ENCODE measurements at regions not wholly inside any gene's neighbourhood (a gene's known extent, or its start where the extent isn't known, plus 50 kb on each side); places are given as distances from the start of the nearest gene placed in this dataset.
"Not testable (repeated sequence)": the region's sequence is repeated elsewhere in the genome, so short reads cannot be mapped to it uniquely, and the experiment has no call there.

DNA sequence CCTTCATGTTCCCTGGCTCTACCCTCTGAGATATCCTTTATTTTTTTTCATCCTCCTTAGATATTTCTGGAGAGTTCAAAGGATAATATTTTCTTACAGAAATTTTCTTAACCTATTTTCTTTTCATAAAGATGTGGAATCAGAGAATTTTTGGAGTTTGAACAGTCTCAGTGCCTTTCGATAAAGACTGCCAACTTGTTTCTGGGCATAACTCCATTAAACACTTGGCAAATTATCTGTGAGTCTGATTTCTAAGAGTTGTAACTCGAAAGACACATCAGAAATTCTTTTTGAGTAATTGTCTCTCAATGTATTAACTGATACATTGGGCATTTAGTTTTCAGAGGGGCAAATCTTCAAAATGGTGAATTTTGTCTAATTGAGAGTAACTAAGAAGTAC is 1255.6 kb downstream of the NCAM2 start:
- no peak for DNase-seq (ENCODE audit: low read depth in 3 of 3, low spot score in 2 of 3)

DNA sequence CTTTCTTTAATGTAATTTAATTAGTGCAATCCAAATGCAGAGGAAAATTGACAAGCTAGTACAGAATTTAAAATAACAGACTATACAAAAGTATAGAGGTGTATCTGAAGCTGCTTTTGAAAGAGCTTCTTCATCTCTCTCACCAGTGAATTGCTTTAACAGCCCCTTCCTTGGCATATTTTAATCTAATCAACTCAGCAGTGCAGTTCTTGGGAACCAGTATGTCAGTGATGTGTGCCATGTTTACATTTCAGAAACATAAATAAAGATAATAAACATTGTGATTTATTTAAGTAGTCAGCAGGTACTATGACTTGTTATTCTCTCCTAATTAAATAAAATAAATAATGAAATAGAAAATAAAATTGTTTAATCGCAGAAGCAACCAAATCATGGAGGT is 1260.6 kb downstream of the NCAM2 start:
- no peak for DNase-seq (ENCODE audit: low read depth in 3 of 3, low spot score in 2 of 3)

DNA sequence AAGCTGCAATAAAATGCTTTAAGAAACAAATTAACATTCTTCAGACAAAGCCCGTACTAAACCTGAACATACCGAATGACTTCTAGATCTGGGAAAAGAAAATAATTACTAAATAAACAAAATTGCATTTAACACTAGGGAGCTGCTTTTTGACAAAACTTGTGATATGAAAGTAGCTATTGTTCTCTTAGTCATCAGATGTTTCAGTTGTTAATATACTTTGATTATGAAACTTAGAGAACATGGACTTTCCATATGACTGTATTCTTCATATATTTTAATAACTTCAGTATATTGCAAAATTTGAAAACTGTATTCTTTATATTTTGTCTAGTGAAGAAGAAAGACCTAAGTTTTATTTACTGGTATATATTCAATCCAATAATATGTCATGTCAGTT is 1262.1 kb downstream of the NCAM2 start:
- no peak for DNase-seq (ENCODE audit: low read depth in 3 of 3, low spot score in 2 of 3)

GRCh38 chr21:22263890-22264289 is 1265.7 kb downstream of the NCAM2 start:
- no peak for DNase-seq (ENCODE audit: low read depth in 3 of 3, low spot score in 2 of 3)

DNA sequence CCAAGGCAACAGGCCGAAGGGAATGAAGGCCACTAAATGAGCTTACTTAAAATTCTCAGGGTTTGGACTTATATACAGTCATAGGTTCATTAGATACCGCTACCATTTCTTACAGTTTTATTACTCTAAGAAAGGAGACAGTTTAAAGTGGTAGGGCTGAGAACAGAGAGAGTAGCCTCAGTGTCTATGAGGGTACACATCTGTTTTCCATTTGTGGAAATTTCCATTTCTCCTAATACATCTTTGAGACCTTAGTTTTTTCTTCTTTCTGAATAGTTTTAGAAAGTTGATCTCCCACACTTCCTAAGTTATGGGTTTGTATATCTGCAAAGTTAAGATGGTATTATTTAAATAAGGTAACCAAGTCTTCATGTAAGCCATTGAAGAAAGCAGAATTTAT is 1279.1 kb downstream of the NCAM2 start:
- no peak for DNase-seq (ENCODE audit: low read depth in 3 of 3, low spot score in 2 of 3)

GRCh38 chr21:22278366-22278765 is 1280.2 kb downstream of the NCAM2 start:
- no peak for DNase-seq (ENCODE audit: low read depth in 3 of 3, low spot score in 2 of 3)

DNA sequence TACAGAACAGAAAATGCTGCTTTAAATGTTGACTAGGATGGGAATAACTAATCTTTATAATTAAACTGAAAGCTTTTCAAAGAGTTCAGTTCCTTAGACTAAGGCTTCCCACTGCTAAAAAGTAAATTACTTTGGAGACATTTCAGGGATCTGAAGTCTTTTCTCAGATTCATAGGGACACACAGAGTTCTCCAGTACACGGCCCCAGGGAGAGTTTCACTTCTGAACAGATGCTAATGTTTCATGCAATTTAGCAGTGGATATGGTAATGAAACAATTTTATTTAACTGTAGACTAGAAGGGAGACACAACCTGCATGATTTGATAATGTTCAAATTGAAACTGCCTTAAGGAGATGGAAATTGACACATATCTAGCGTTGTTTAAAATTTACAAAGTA is 1282.6 kb downstream of the NCAM2 start:
- no peak for DNase-seq (ENCODE audit: low read depth in 3 of 3, low spot score in 2 of 3)

GRCh38 chr21:22288885-22289499 is 1290.8 kb downstream of the NCAM2 start:
- DNase-seq (ENCODE audit: low read depth in 3 of 3, low spot score in 2 of 3) = no peak

- no peak for DNase-seq (ENCODE audit: low read depth in 3 of 3, low spot score in 2 of 3)
These were observed 1293.9 kb downstream of the NCAM2 start for GRCh38 chr21:22292144-22292543.

DNA sequence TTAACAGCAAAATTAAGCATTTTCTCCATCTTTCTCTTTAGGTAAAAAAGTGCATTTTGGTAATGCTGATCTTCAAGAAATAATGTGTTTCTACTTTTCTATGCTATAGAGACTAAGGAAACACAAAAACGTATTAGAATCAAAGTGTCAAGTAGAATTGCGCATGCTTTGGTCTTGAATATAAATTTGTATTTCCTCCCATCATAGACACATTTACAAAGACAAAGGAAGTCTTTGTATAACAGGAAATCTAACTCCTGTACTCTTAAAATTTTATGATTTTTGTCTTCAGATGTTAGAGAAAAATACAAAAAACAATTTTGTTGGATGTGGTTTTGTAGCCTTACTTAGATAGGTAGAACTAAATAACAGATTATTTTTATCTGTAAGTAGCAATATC is 1299.4 kb downstream of the NCAM2 start:
- no peak for DNase-seq (ENCODE audit: low read depth in 3 of 3, low spot score in 2 of 3)

DNA sequence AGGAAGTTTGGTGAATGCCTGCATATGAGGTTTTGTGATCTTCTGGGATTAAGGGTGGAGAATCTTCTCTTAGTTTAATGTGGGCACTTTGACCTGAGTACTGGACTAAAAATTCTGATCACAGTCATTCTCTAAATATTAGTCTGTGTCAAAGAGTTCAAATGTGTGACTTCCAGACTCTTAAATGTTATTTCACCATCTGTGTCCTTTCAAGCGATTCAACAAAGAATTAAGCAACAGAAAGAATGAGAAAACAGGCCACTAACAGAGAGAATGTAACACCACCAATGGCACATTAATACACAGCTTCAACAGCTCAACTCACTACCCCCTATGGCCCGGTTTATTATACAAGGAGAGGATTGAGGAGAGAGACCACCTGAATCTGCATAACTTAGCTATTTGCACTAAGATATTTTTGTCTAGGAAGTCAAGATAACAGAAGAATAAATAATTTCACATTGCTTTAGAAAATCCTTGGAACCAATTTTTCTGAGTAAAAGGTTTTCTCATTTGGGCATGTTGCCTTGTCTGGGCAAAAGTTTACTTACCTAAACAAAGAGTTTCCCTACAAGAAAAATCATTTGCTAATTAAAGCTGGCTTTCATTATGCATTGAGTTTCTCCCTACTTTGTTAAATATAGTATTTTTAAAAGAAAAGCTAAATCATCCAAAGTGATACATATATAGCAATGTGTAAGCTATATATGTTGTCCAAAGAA is 1313.7 kb downstream of the NCAM2 start:
- no peak for DNase-seq (ENCODE audit: low read depth in 3 of 3, low spot score in 2 of 3)

GRCh38 chr21:22314963-22315362 is 1316.8 kb downstream of the NCAM2 start:
- no peak for DNase-seq (ENCODE audit: low read depth in 3 of 3, low spot score in 2 of 3)

DNA sequence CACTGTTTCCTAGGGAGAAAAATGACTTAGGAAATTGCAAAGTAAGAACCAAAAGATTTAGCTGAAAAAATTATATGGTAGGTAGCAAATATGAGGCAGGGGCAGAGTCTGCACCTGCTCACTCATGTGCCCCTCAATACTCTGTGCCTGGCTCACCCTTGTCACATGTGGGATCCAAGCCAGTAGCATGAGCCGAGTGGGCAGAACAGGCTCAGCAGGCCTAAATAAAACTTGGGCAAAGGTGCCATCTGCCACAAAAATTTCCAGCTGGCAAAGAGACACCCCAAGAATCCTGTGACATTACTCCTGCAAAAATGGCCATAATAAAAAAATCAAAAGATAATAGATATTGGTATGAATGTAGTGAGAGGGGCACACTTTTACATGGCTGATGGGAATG is 1321.2 kb downstream of the NCAM2 start:
- no peak for DNase-seq (ENCODE audit: low read depth in 3 of 3, low spot score in 2 of 3)

GRCh38 chr21:22342889-22343288 is 1344.7 kb downstream of the NCAM2 start:
- DNase-seq (ENCODE audit: low read depth in 3 of 3, low spot score in 2 of 3) = no peak

GRCh38 chr21:22343303-22343702 is 1345.1 kb downstream of the NCAM2 start:
- DNase-seq (ENCODE audit: low read depth in 3 of 3, low spot score in 2 of 3) = no peak

DNA sequence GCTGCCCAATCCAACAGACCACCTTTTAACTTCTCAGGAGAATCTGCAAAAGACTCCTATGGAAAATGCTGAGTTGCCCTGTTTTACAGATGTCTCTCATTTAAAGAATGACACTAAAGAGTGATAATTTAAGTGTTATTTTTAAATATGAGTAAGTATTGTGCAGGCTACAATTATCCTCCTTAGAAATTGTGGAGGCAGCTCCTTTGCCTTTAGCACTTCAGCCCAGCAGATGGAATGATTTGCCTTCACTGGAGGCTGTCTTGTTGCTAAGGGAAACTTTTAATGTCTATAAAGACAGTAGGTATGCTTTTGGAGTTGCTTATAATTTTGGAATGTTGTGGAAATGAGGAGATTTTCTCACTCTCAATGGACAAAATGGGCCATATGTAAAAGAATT is 1345.5 kb downstream of the NCAM2 start:
- no peak for DNase-seq (ENCODE audit: low read depth in 3 of 3, low spot score in 2 of 3)

GRCh38 chr21:22345624-22346023 is 1347.4 kb downstream of the NCAM2 start:
- no peak for DNase-seq (ENCODE audit: low read depth in 3 of 3, low spot score in 2 of 3)

- no peak for DNase-seq (ENCODE audit: low read depth in 3 of 3, low spot score in 2 of 3)
These were observed 1348.4 kb downstream of the NCAM2 start for GRCh38 chr21:22346576-22346975.

- DNase-seq (ENCODE audit: low read depth in 3 of 3, low spot score in 2 of 3) = no peak
These were observed 1352.9 kb downstream of the NCAM2 start for GRCh38 chr21:22351076-22351475.

- DNase-seq (ENCODE audit: low read depth in 3 of 3, low spot score in 2 of 3) = no peak
These were observed 1353.9 kb downstream of the NCAM2 start for GRCh38 chr21:22352088-22352487.

- no peak for DNase-seq (ENCODE audit: low read depth in 3 of 3, low spot score in 2 of 3)
These were observed 1357.7 kb downstream of the NCAM2 start for GRCh38 chr21:22355949-22356348.

- DNase-seq (ENCODE audit: low read depth in 3 of 3, low spot score in 2 of 3) = no peak
These were observed 1358.5 kb downstream of the NCAM2 start for GRCh38 chr21:22356663-22357062.

DNA sequence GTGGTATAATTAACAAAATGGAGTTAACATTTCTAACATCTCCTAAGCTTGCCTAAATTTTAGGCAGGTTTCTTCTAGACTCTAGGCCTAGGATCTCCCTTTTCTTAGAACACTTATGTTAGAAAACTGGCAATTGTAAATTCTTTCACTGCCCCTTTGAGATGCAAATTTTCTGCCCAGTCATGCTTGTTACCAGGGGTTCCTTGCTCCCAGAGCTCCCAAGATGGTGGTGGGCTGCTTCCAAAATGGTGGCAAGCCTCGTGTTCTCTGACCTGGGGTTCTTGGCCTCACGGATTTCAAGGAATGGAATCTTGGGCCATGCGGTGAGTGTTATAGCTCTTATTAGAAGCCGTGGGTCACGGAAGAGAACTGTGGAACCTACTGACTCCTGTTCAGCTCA is 1361.4 kb downstream of the NCAM2 start:
- DNase-seq (ENCODE audit: low read depth in 3 of 3, low spot score in 2 of 3) = not testable (repeated sequence)
